H1 (cell line): ENCODE measurements at regions not wholly inside any gene's neighbourhood (a gene's known extent, or its start where the extent isn't known, plus 50 kb on each side); places are given as distances from the start of the nearest gene placed in this dataset.

Experiments
- CTCF ChIA-PET: fragments of 300-600 bp; sonication (Branson Sonifier 250); formaldehyde crosslinking; loops from one replicate; lab custom pipeline; 2021; ENCODE audit not compliant: partially characterized antibody; lab: Charles Lee
- POLR2A ChIA-PET: fragments of 300-600 bp; sonication (Branson Sonifier 250); formaldehyde crosslinking; loops from one replicate; lab custom pipeline; 2021; ENCODE audit warnings: inconsistent platforms; ENCODE audit not compliant: partially characterized antibody; lab: Charles Lee
- DNase-seq, 2 experiments: peaks; one replicate each; pipeline versions ENCODE4 v3.0.0 to v3.0.0-alpha.2; 2010 to 2022; ENCODE audit warnings: low spot score in 2 of 2, low read depth in 1 of 2, mixed read lengths in 1 of 2
- FAIRE-seq: peaks from 2 replicates; lab custom pipeline; 2011; peaks lifted over from hg19 to GRCh38; lab: Jason Lieb, UNC
- H2AFZ ChIP-seq: 2 replicates; pipeline ENCODE4 v1.8.1; 2012; ENCODE audit warnings: low read length, inconsistent platforms
- H2AK5ac ChIP-seq: 2 replicates; pipeline ENCODE4 v1.6.1; 2013; ENCODE audit warnings: low read depth, low read length
- H2BK120ac ChIP-seq: replicated peaks from 2 replicates; pipeline ENCODE3; 2013; ENCODE audit warnings: low read depth, low read length, inconsistent platforms
- H2BK12ac ChIP-seq: 2 replicates; pipeline ENCODE4 v1.6.1; 2013; ENCODE audit warnings: low read depth, low read length
- H2BK15ac ChIP-seq: 2 replicates; pipeline ENCODE4 v1.6.1; 2013; ENCODE audit warnings: low read length
- H2BK20ac ChIP-seq: 2 replicates; pipeline ENCODE4 v1.6.1; 2013; ENCODE audit warnings: low read length
- H2BK5ac ChIP-seq: 2 replicates; pipeline ENCODE4 v1.6.1; 2013; ENCODE audit warnings: low read depth, low read length
- H3K14ac ChIP-seq: 2 replicates; pipeline ENCODE4 v1.6.1; 2013; ENCODE audit warnings: inconsistent platforms; ENCODE audit not compliant: insufficient read length
- H3K18ac ChIP-seq: 2 replicates; pipeline ENCODE4 v1.6.1; 2013; ENCODE audit warnings: low read length; ENCODE audit errors: extremely low read depth
- H3K23ac ChIP-seq: 2 replicates; pipeline ENCODE4 v1.6.1; 2013; ENCODE audit warnings: inconsistent platforms; ENCODE audit not compliant: insufficient read length
- H3K23me2 ChIP-seq: 2 replicates; pipeline ENCODE4 v1.6.1; 2013; ENCODE audit warnings: low read depth, low read length
- H3K27ac ChIP-seq: 2 replicates; pipeline ENCODE4 v1.6.1; 2011; ENCODE audit warnings: low read depth, low read length, inconsistent platforms
- H3K27me3 ChIP-seq, 4 experiments: replicated peaks in 1 of 4; 1 replicate in 1 of 4; 2 replicates in 3 of 4; pipeline versions ENCODE4 v1.6.1 to v1.8.1; 2011 to 2013; ENCODE audit warnings: low read length in 3 of 4, mild to moderate bottlenecking in 3 of 4, inconsistent platforms in 2 of 4, mixed read lengths in 2 of 4, moderate library complexity in 1 of 4; ENCODE audit not compliant: control insufficient read depth in 3 of 4, insufficient read depth in 3 of 4; ENCODE audit errors: extremely low read depth in 1 of 4
- H3K36me3 ChIP-seq, 4 experiments: 2 replicates each; pipeline versions ENCODE4 v1.6.1 to v1.8.1; 2011 to 2013; ENCODE audit warnings: mild to moderate bottlenecking in 4 of 4, low read length in 3 of 4, moderate library complexity in 2 of 4, control low read depth in 1 of 4, inconsistent platforms in 1 of 4; ENCODE audit not compliant: insufficient read depth in 4 of 4, control insufficient read depth in 2 of 4
- H3K4ac ChIP-seq: replicated peaks from 2 replicates; pipeline ENCODE3; 2013; ENCODE audit warnings: low read length, low read depth, mixed read lengths, inconsistent platforms; ENCODE audit not compliant: insufficient read length
- H3K4me1 ChIP-seq, 4 experiments: replicated peaks in 1 of 4; 1 replicate in 1 of 4; 2 replicates in 3 of 4; pipeline versions ENCODE4 v1.6.1 to v1.8.1; 2011 to 2013; ENCODE audit warnings: low read length in 3 of 4, inconsistent platforms in 2 of 4, mixed read lengths in 1 of 4; ENCODE audit not compliant: insufficient read depth in 4 of 4, control insufficient read depth in 3 of 4
- H3K4me2 ChIP-seq, 2 experiments: 2 replicates each; pipeline versions ENCODE4 v1.6.1 to v1.8.1; 2011 to 2013; ENCODE audit warnings: low read depth in 2 of 2, low read length in 2 of 2, control low read depth in 1 of 2, inconsistent platforms in 1 of 2, mild to moderate bottlenecking in 1 of 2; ENCODE audit not compliant: insufficient read depth in 1 of 2
- H3K4me3 ChIP-seq, 4 experiments: fragments of 200-600, 300-600 bp in 1 of 4; sonication (generic), shearing (Covaris generic), sonication (Bioruptor Twin) in 1 of 4; 2 replicates each; pipeline versions ENCODE4 v1.5.1 to v1.8.1; 2011 to 2016; ENCODE audit warnings: low read length in 4 of 4, low read depth in 3 of 4, control low read depth in 2 of 4, inconsistent platforms in 2 of 4, mild to moderate bottlenecking in 2 of 4, mixed read lengths in 1 of 4, moderate library complexity in 1 of 4; ENCODE audit not compliant: insufficient read depth in 2 of 4; ENCODE audit errors: extremely low read depth in 1 of 4
- H3K56ac ChIP-seq: replicated peaks from 2 replicates; pipeline ENCODE3; 2013; ENCODE audit warnings: low read depth, mild to moderate bottlenecking, mixed read lengths, low read length, inconsistent platforms; ENCODE audit not compliant: insufficient read length
- H3K79me1 ChIP-seq: 2 replicates; pipeline ENCODE4 v1.6.1; 2013; ENCODE audit warnings: low read depth, low read length, control low read depth
- H3K79me2 ChIP-seq, 2 experiments: 2 replicates each; pipeline versions ENCODE4 v1.6.1 to v1.8.1; 2012 to 2013; ENCODE audit warnings: low read length in 2 of 2, mild to moderate bottlenecking in 2 of 2, inconsistent platforms in 1 of 2; ENCODE audit not compliant: insufficient read depth in 2 of 2, control insufficient read depth in 1 of 2
- H3K9ac ChIP-seq, 4 experiments: replicated peaks in 1 of 4; 1 replicate in 1 of 4; 2 replicates in 3 of 4; pipeline versions ENCODE4 v1.6.1 to v1.8.1; 2011 to 2013; ENCODE audit warnings: low read depth in 3 of 4, low read length in 3 of 4, control low read depth in 2 of 4, mild to moderate bottlenecking in 2 of 4, moderate library complexity in 2 of 4, inconsistent platforms in 1 of 4; ENCODE audit errors: extremely low read depth in 1 of 4
- H3K9me3 ChIP-seq, 2 experiments: 2 replicates each; pipeline versions ENCODE4 v1.6.1 to v1.8.1; 2012 to 2013; ENCODE audit warnings: mild to moderate bottlenecking in 2 of 2, moderate library complexity in 2 of 2, control low read depth in 1 of 2, inconsistent platforms in 1 of 2, low read depth in 1 of 2, low read length in 1 of 2, mixed read lengths in 1 of 2; ENCODE audit not compliant: insufficient read depth in 2 of 2
- H4K20me1 ChIP-seq, 2 experiments: replicated peaks in 1 of 2; 2 replicates each; pipeline versions ENCODE3 to v1.8.1; 2011 to 2013; ENCODE audit warnings: inconsistent platforms in 2 of 2, low read length in 2 of 2, mild to moderate bottlenecking in 1 of 2; ENCODE audit not compliant: insufficient read depth in 2 of 2, control insufficient read depth in 1 of 2
- H4K5ac ChIP-seq: 2 replicates; pipeline ENCODE4 v1.6.1; 2013; ENCODE audit warnings: low read length, low read depth, mixed read lengths, inconsistent platforms; ENCODE audit not compliant: insufficient read length
- H4K8ac ChIP-seq: 2 replicates; pipeline ENCODE4 v1.8.0; 2013; ENCODE audit warnings: mild to moderate bottlenecking, moderate library complexity, low read length, inconsistent platforms; ENCODE audit not compliant: insufficient read depth; ENCODE audit errors: extremely low read depth
- H4K91ac ChIP-seq: replicated peaks from 2 replicates; pipeline ENCODE3; 2013; ENCODE audit warnings: low read length, mixed read lengths, inconsistent platforms; ENCODE audit not compliant: insufficient read length
- ATF3 ChIP-seq: IDR thresholded peaks from 2 replicates; pipeline ENCODE4 v1.6.1; 2011; ENCODE audit warnings: low read depth, mild to moderate bottlenecking, low read length; ENCODE audit not compliant: insufficient read depth
- BCL11A ChIP-seq, 2 experiments: IDR thresholded peaks; one replicate each; pipeline ENCODE4 v1.6.1; 2011; ENCODE audit warnings: low read depth in 2 of 2, low read length in 2 of 2, mild to moderate bottlenecking in 2 of 2
- CTBP2 ChIP-seq: IDR thresholded peaks from 2 replicates; pipeline ENCODE4 v1.7.0; 2011; ENCODE audit warnings: borderline replicate concordance, mild to moderate bottlenecking, moderate library complexity, mixed read lengths, low read length; ENCODE audit not compliant: insufficient read depth, insufficient read length
- NANOG ChIP-seq: IDR thresholded peaks from 2 replicates; pipeline ENCODE4 v1.6.1; 2011; ENCODE audit warnings: low read length, low read depth, mild to moderate bottlenecking, inconsistent platforms; ENCODE audit not compliant: insufficient read depth, poor library complexity, severe bottlenecking
- NRF1 ChIP-seq: IDR thresholded peaks from 2 replicates; pipeline ENCODE4 v1.6.1; 2011; ENCODE audit warnings: mild to moderate bottlenecking, low read depth, low read length, improper control_type of control experiment
- SP2 ChIP-seq: IDR thresholded peaks from 2 replicates; pipeline ENCODE4 v1.6.1; 2012; ENCODE audit warnings: mild to moderate bottlenecking, low read length, inconsistent platforms
- SRF ChIP-seq: IDR thresholded peaks from 2 replicates; pipeline ENCODE4 v1.6.1; 2011; ENCODE audit warnings: mild to moderate bottlenecking, low read depth, low read length, moderate library complexity
- TEAD4 ChIP-seq: IDR thresholded peaks from 2 replicates; pipeline ENCODE4 v1.6.1; 2012; ENCODE audit warnings: low read depth, low read length, inconsistent platforms, mixed read lengths
- YY1 ChIP-seq: IDR thresholded peaks from 2 replicates; pipeline ENCODE4 v1.6.1; 2011; ENCODE audit warnings: low read depth, mild to moderate bottlenecking, low read length

- Histone ChIP-seq H3K79me1 (no peaks in the 10 kb centered on the region), H3K9ac (no peak overlapping the region), H3K18ac (no peak overlapping the region), H3K23me2 (no peaks in the 10 kb centered on the region), H3K4me2 (no peak overlapping the region), H4K91ac (no peak overlapping the region), H2AK5ac (no peak overlapping the region), H3K23ac (no peak overlapping the region), H3K4me3 (no peak overlapping the region), H3K36me3 (no peaks in the 10 kb centered on the region), H3K27me3 (no peaks in the 10 kb centered on the region), H3K79me2 (no peaks in the 10 kb centered on the region), H2BK20ac (no peak overlapping the region), H3K4me1 (no peaks in the 10 kb centered on the region), H4K5ac (no peak overlapping the region), H3K27ac (no peak overlapping the region), H3K56ac (no peak overlapping the region), H2BK15ac (no peak overlapping the region), H3K9me3 (no peaks in the 10 kb centered on the region), H4K8ac (no peak overlapping the region), H3K4ac (no peak overlapping the region), H2BK120ac (no peak overlapping the region), H2BK12ac (no peak overlapping the region), H2AFZ (no peak overlapping the region), H3K14ac (no peak overlapping the region), H2BK5ac (no peak overlapping the region), H4K20me1 (no peaks in the 10 kb centered on the region)
- ChIA-PET CTCF (no interaction called here), POLR2A (no interaction called here)
- DNase-seq (no peak), FAIRE-seq (no peak)
- no peak for TF ChIP-seq CTBP2
- no peak for TF ChIP-seq SP2
- no peak for TF ChIP-seq NANOG
- no peak for TF ChIP-seq TEAD4
- TF ChIP-seq BCL11A (IDR thresholded peaks at IDR 0.05; ENCODE audit: low read depth in 2 of 2, low read length in 2 of 2): no peak
- no peak for TF ChIP-seq YY1
- no peak for TF ChIP-seq ATF3
- TF ChIP-seq NRF1: no peak
- no peak for TF ChIP-seq SRF
Observed at GRCh38 chr3:74456166-74456565, 158.3 kb downstream of the CNTN3 start.
